Upper lobe of right lung (tissue), 1 donor: ENCODE measurements at regions not wholly inside any gene's neighbourhood (a gene's known extent, or its start where the extent isn't known, plus 50 kb on each side); places are given as distances from the start of the nearest gene placed in this dataset.

Source experiments
- ATAC-seq: fragments of 200-7000 bp; cut with Tn5 transposase; one replicate; pipeline ENCODE4 v1.9.1; 2020; ENCODE audit warnings: mild to moderate bottlenecking, moderate library complexity
- DNase-seq: peaks from one replicate; pipeline ENCODE4 v3.0.0-alpha.2; 2020
- H3K27ac ChIP-seq: fragments of 200-600 bp; one replicate; pipeline ENCODE4 v1.8.0; 2022
- H3K27me3 ChIP-seq: fragments of 200-600 bp; one replicate; pipeline ENCODE4 v1.8.0; 2022; ENCODE audit warnings: mild to moderate bottlenecking
- H3K36me3 ChIP-seq: fragments of 200-600 bp; one replicate; pipeline ENCODE4 v1.8.0; 2022
- H3K4me1 ChIP-seq: fragments of 200-600 bp; one replicate; pipeline ENCODE4 v1.8.0; 2022
- H3K4me3 ChIP-seq: fragments of 200-600 bp; one replicate; pipeline ENCODE4 v1.8.0; 2022; ENCODE audit warnings: mild to moderate bottlenecking
- H3K9me3 ChIP-seq: fragments of 200-600 bp; one replicate; pipeline ENCODE4 v1.8.0; 2022
- CTCF ChIP-seq: fragments of 200-600 bp; IDR thresholded peaks from one replicate; pipeline ENCODE4 v1.8.0; 2022; ENCODE audit warnings: antibody characterized with exemption
- intact Hi-C: fragments of 100-400 bp; cut with DNase I; formaldehyde crosslinking; loops from one replicate; pipeline ENCODE4 v1.11.0; 2022
- donor health status: DM: no; HTN: yes; CAD: no; lungs with severe emphysema.

DNA sequence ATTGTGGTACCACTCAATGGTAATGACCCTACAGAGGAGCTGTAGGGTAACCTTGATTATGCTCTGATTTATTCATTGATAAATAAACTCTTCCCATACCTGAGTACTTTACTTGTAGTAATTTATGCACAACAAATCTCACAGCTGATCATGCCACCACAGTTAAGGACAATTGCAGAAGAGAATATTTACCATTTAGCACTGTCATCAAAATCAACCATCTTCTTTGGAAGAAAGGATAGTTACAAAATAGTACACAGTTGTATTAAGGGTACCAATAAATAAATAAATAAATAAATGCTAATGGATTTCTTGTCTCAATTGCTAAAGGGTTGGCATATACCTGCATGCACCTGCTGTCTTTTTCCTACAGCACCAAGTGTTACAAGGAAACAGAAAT is 97.6 kb upstream of the PDE1C start:
- no peak for DNase-seq
- no peak overlapping the region for H3K4me3 ChIP-seq
- no peaks in the 10 kb centered on the region for H3K9me3 ChIP-seq
- no peak for ATAC-seq
- intact Hi-C loops: no loop called here
- no peaks in the 10 kb centered on the region for H3K27me3 ChIP-seq
- no peak for TF ChIP-seq CTCF
- no peaks in the 10 kb centered on the region for H3K36me3 ChIP-seq
- H3K27ac ChIP-seq: no peak overlapping the region
- peaks cover 3% of the 10 kb centered on the region for H3K4me1 ChIP-seq

- no peak for DNase-seq
- Histone ChIP-seq H3K9me3 (no peaks in the 10 kb centered on the region), H3K36me3 (no peaks in the 10 kb centered on the region), H3K27me3 (no peaks in the 10 kb centered on the region), H3K4me3 (no peak overlapping the region), H3K4me1 (peaks cover 3% of the 10 kb centered on the region), H3K27ac (no peak overlapping the region)
- no peak for TF ChIP-seq CTCF
- ATAC-seq: no peak
- intact Hi-C loops: no loop called here
Observed at GRCh38 chr7:32167256-32167655, 97.0 kb upstream of the PDE1C start.

- Histone ChIP-seq H3K4me1 (peaks cover 3% of the 10 kb centered on the region), H3K27ac (no peak overlapping the region), H3K27me3 (no peaks in the 10 kb centered on the region), H3K9me3 (no peaks in the 10 kb centered on the region), H3K4me3 (no peak overlapping the region), H3K36me3 (no peaks in the 10 kb centered on the region)
- TF ChIP-seq CTCF: peak; percentile 47
- intact Hi-C loops: no loop called here
- DNase-seq (no peak), ATAC-seq (peak; percentile 77)
Observed at GRCh38 chr7:32164341-32164996, 94.3 kb upstream of the PDE1C start.

GRCh38 chr7:32163896-32164295 is 93.7 kb upstream of the PDE1C start:
- no peak overlapping the region for H3K4me3 ChIP-seq
- ATAC-seq (no peak), DNase-seq (no peak)
- no peaks in the 10 kb centered on the region for H3K36me3 ChIP-seq
- no peak overlapping the region for H3K27ac ChIP-seq
- no peaks in the 10 kb centered on the region for H3K27me3 ChIP-seq
- H3K4me1 ChIP-seq: peaks cover 3% of the 10 kb centered on the region
- intact Hi-C loops: no loop called here
- H3K9me3 ChIP-seq: no peaks in the 10 kb centered on the region
- no peak for TF ChIP-seq CTCF

DNA sequence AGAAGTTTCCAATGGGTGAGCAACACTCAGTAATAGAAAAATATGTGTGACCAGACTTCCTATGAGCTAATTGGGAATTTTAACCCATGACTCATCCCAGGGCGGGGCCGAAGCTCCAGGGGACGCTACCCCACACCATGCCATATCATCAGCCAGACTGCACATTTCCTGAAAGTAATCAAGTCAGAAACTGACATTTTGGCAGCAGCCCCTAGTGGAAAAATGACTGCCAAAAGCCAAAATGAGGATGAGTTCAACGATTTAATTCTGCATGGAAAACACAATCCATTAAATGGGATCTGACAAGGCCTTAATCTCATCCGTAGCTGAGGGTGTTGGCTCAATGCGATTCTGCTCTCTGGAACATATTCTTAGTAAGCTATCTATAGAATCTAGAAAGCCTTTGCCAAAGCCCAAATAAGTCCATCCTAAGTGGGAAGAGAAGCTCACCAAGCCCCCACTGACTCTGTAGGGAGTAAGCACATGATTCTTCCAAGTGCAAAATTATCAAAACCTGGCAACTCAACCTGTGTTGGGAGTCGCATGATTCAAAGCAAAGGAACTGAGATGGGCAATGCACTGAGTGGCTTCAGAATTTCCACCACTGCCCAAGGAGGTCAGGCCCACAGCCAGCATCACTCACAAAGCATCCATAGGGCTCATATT is 93.1 kb upstream of the PDE1C start:
- intact Hi-C loops: no loop called here
- no peak overlapping the region for H3K4me3 ChIP-seq
- no peak for DNase-seq

More for the DNA sequence above, 93.1 kb upstream of the PDE1C start:
- peak; percentile 33 for ATAC-seq
- no peaks in the 10 kb centered on the region for H3K36me3 ChIP-seq
- TF ChIP-seq CTCF: no peak
- no peak overlapping the region for H3K27ac ChIP-seq
- peaks cover 3% of the 10 kb centered on the region for H3K4me1 ChIP-seq
- no peaks in the 10 kb centered on the region for H3K9me3 ChIP-seq
- H3K27me3 ChIP-seq: no peaks in the 10 kb centered on the region
